Keratinocyte (primary cell): ENCODE measurements at regions not wholly inside any gene's neighbourhood (a gene's known extent, or its start where the extent isn't known, plus 50 kb on each side); places are given as distances from the start of the nearest gene placed in this dataset.

Experiments
- DNase-seq: peaks from one replicate; pipeline ENCODE4 v3.0.0-alpha.2; 2011; ENCODE audit warnings: low read depth, missing footprints, low spot score
- FAIRE-seq: peaks from 2 replicates; lab custom pipeline; 2011; peaks lifted over from hg19 to GRCh38; lab: Jason Lieb, UNC
- H2AFZ ChIP-seq: 2 replicates; pipeline ENCODE4 v1.6.0; 2012; ENCODE audit warnings: low read length, control low read depth, inconsistent platforms; ENCODE audit not compliant: control insufficient read depth
- H3K27ac ChIP-seq: 2 replicates; pipeline ENCODE4 v1.5.1; 2011; ENCODE audit warnings: low read length; ENCODE audit not compliant: control insufficient read depth, insufficient read depth
- H3K27me3 ChIP-seq: 3 replicates; pipeline ENCODE4 v1.6.0; 2011; ENCODE audit warnings: low read length; ENCODE audit not compliant: control insufficient read depth, insufficient read depth; ENCODE audit errors: extremely low read depth
- H3K36me3 ChIP-seq, 2 experiments: 2 replicates in 1 of 2; 3 replicates in 1 of 2; pipeline ENCODE4 v1.5.1; 2011; ENCODE audit warnings: low read length in 2 of 2, mild to moderate bottlenecking in 1 of 2; ENCODE audit not compliant: control insufficient read depth in 2 of 2, insufficient read depth in 2 of 2; ENCODE audit errors: extremely low read depth in 1 of 2
- H3K4me1 ChIP-seq: 3 replicates; pipeline ENCODE4 v1.5.1; 2011; ENCODE audit warnings: low read length; ENCODE audit not compliant: control insufficient read depth, insufficient read depth; ENCODE audit errors: extremely low read depth
- H3K4me2 ChIP-seq: 3 replicates; pipeline ENCODE4 v1.6.0; 2011; ENCODE audit warnings: low read depth, low read length; ENCODE audit not compliant: control insufficient read depth, insufficient read depth; ENCODE audit errors: extremely low read depth
- H3K4me3 ChIP-seq, 3 experiments: fragments of 200-600 bp in 1 of 3; sonication (generic) in 1 of 3; 2 replicates in 2 of 3; 3 replicates in 1 of 3; pipeline ENCODE4 v1.5.1; 2011 to 2016; ENCODE audit warnings: low read length in 3 of 3, mild to moderate bottlenecking in 3 of 3, control low read depth in 2 of 3, inconsistent platforms in 1 of 3, low read depth in 1 of 3, mixed read lengths in 1 of 3, mixed run types in 1 of 3, moderate library complexity in 1 of 3; ENCODE audit not compliant: control insufficient read depth in 2 of 3, insufficient read depth in 2 of 3; ENCODE audit errors: extremely low read depth in 1 of 3
- H3K79me2 ChIP-seq: 2 replicates; pipeline ENCODE4 v1.6.0; 2012; ENCODE audit warnings: low read length; ENCODE audit not compliant: control insufficient read depth, insufficient read depth
- H3K9ac ChIP-seq: 3 replicates; pipeline ENCODE4 v1.6.0; 2011; ENCODE audit warnings: low read length; ENCODE audit not compliant: control insufficient read depth, insufficient read depth; ENCODE audit errors: extremely low read depth
- H3K9me1 ChIP-seq: 3 replicates; pipeline ENCODE4 v1.6.0; 2011; ENCODE audit warnings: low read length; ENCODE audit not compliant: control insufficient read depth, insufficient read depth; ENCODE audit errors: extremely low read depth
- H3K9me3 ChIP-seq: 2 replicates; pipeline ENCODE4 v1.5.1; 2012; ENCODE audit warnings: low read depth, low read length; ENCODE audit not compliant: control insufficient read depth
- H4K20me1 ChIP-seq: 3 replicates; pipeline ENCODE4 v1.6.0; 2011; ENCODE audit warnings: low read length; ENCODE audit not compliant: control insufficient read depth, insufficient read depth; ENCODE audit errors: extremely low read depth
- EZH2 ChIP-seq: IDR thresholded peaks from one replicate; pipeline ENCODE4 v1.6.1; 2012; ENCODE audit warnings: inconsistent platforms, mild to moderate bottlenecking, low read length, moderate library complexity
- dilution Hi-C: fragments of 300-500 bp; cut with MboI; formaldehyde crosslinking; loops from one replicate; pipeline ENCODE4 v1.7.0; 2020; ENCODE audit warnings: low sequenced_read_pairs; ENCODE audit not compliant: extremely low pct_ligation_motif_present
- TF ChIP-seq, protein P1 (sequence below), 3 experiments: IDR thresholded peaks in 1 of 3; conservative IDR thresholded peaks in 1 of 3; optimal IDR thresholded peaks in 1 of 3; 2 replicates in 2 of 3; 3 replicates in 1 of 3; pipeline versions ENCODE3 to v1.5.1; 2011; ENCODE audit warnings: low read length in 3 of 3, mild to moderate bottlenecking in 3 of 3, moderate library complexity in 2 of 3, control low read depth in 1 of 3, inconsistent platforms in 1 of 3; ENCODE audit not compliant: insufficient read depth in 2 of 3; ENCODE audit errors: extremely low read depth in 1 of 3

DNA sequence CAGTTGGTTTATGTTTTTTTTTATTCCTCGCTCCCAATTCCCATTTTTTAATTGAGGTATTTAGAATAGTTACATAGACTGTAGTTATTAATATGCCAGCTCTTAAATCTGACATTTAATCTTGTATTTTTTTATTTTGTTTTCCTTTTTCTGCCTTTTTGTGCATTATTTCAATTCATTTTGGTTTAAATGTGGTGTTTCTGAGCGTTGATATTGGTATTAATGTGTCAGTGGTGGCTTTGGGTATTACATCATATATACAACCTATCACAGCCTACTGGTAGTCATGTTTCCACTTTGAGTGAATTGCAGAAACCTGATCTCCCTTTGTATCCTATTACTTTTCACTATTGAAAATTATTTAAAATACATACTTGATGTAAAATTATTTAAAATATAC lies 1027.3 kb downstream of the KCNT2 start:
- Histone ChIP-seq H3K9me1 (no peaks in the 10 kb centered on the region), H3K9ac (no peak overlapping the region), H3K36me3 (no peaks in the 10 kb centered on the region), H3K4me3 (no peak overlapping the region), H3K79me2 (no peaks in the 10 kb centered on the region), H3K4me2 (no peak overlapping the region), H3K27ac (no peak overlapping the region), H4K20me1 (no peaks in the 10 kb centered on the region), H2AFZ (no peak overlapping the region), H3K9me3 (no peaks in the 10 kb centered on the region), H3K4me1 (no peaks in the 10 kb centered on the region), H3K27me3 (no peaks in the 10 kb centered on the region)
- DNase-seq (no peak), FAIRE-seq (no peak)
- TF ChIP-seq, protein P1, sequence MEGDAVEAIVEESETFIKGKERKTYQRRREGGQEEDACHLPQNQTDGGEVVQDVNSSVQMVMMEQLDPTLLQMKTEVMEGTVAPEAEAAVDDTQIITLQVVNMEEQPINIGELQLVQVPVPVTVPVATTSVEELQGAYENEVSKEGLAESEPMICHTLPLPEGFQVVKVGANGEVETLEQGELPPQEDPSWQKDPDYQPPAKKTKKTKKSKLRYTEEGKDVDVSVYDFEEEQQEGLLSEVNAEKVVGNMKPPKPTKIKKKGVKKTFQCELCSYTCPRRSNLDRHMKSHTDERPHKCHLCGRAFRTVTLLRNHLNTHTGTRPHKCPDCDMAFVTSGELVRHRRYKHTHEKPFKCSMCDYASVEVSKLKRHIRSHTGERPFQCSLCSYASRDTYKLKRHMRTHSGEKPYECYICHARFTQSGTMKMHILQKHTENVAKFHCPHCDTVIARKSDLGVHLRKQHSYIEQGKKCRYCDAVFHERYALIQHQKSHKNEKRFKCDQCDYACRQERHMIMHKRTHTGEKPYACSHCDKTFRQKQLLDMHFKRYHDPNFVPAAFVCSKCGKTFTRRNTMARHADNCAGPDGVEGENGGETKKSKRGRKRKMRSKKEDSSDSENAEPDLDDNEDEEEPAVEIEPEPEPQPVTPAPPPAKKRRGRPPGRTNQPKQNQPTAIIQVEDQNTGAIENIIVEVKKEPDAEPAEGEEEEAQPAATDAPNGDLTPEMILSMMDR (optimal IDR thresholded peaks at IDR 0.05 in 1 of 3, IDR thresholded peaks at IDR 0.05 in 1 of 3, conservative IDR thresholded peaks at IDR 0.05 in 1 of 3; ENCODE audit: extremely low read depth in 1 of 3, insufficient read depth in 2 of 3, low read length in 3 of 3): no peak
- no peak for TF ChIP-seq EZH2
- dilution Hi-C loops: no loop called here

DNA sequence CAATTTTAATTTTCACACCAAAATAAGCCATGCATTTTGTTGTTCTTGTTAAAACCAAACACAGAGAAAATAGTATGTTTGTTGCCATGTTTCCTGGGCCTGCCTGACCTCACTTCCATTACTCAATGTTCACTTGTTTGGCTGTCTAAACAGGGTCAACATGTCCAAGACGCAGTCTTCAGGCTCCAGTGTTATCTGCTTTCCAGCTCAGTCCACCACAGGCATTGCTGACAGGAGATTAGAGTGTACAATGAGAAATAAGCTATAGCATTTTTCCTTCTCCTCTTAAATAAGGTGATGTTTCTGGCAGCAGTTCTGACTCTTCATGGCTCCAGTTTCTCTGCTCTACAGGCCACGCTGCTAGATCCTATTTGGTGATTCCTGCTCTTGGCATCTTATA lies 1030.5 kb downstream of the KCNT2 start:
- H3K9me1 ChIP-seq: no peaks in the 10 kb centered on the region
- dilution Hi-C loops: no loop called here
- H3K27ac ChIP-seq: no peak overlapping the region
- no peak overlapping the region for H3K9ac ChIP-seq
- no peak overlapping the region for H3K4me3 ChIP-seq
- TF ChIP-seq EZH2: no peak
- TF ChIP-seq, protein P1 (optimal IDR thresholded peaks at IDR 0.05 in 1 of 3, IDR thresholded peaks at IDR 0.05 in 1 of 3, conservative IDR thresholded peaks at IDR 0.05 in 1 of 3; ENCODE audit: extremely low read depth in 1 of 3, insufficient read depth in 2 of 3, low read length in 3 of 3): no peak
- FAIRE-seq (no peak), DNase-seq (no peak)
- H3K79me2 ChIP-seq: no peaks in the 10 kb centered on the region
- H3K9me3 ChIP-seq: no peaks in the 10 kb centered on the region
- no peak overlapping the region for H3K4me2 ChIP-seq
- no peaks in the 10 kb centered on the region for H4K20me1 ChIP-seq
- no peaks in the 10 kb centered on the region for H3K27me3 ChIP-seq
- H2AFZ ChIP-seq: no peak overlapping the region
- no peaks in the 10 kb centered on the region for H3K36me3 ChIP-seq
- no peaks in the 10 kb centered on the region for H3K4me1 ChIP-seq
